GM12891 (cell line): ENCODE measurements at regions not wholly inside any gene's neighbourhood (a gene's known extent, or its start where the extent isn't known, plus 50 kb on each side); places are given as distances from the start of the nearest gene placed in this dataset.

Experiments used
- PAX5 ChIP-seq: IDR thresholded peaks from 2 replicates; pipeline ENCODE4 v1.6.1; 2011; ENCODE audit warnings: low read length, moderate library complexity, mild to moderate bottlenecking; ENCODE audit not compliant: insufficient read depth, severe bottlenecking
- POLR2A ChIP-seq: IDR thresholded peaks from 2 replicates; pipeline ENCODE4 v1.6.1; 2011; ENCODE audit warnings: low read depth, low read length, control low read depth
- POLR2AphosphoS5 ChIP-seq: IDR thresholded peaks from 2 replicates; pipeline ENCODE4 v1.6.1; 2011; ENCODE audit warnings: low read depth, low read length, control low read depth
- SPI1 ChIP-seq: IDR thresholded peaks from 2 replicates; pipeline ENCODE4 v1.6.1; 2011; ENCODE audit warnings: low read depth, low read length, control low read depth
- TAF1 ChIP-seq: IDR thresholded peaks from 2 replicates; pipeline ENCODE4 v1.6.1; 2011; ENCODE audit warnings: low read depth, low read length, control low read depth

DNA sequence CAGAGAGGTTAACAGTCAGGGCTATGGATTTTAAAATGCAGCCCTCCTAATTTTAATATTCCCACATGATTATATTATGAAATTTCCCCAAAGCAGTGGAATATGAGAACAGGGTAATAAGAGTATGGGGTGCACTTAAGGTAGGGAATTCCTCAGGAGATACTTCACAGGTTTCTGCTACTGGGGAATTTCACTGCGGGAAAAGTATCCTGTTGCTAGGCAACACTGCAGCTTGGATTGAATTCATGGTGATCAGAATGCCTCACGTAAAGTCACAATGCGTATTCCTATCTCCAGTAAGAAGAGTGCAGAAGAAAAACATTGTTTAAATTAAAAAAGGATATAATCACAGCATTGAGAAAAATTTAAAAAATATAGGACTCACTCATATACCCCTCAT is 398.1 kb upstream of the RPS6KA3 start:
- TF ChIP-seq TAF1: no peak
- no peak for TF ChIP-seq POLR2AphosphoS5
- no peak for TF ChIP-seq POLR2A
- no peak for TF ChIP-seq PAX5
- no peak for TF ChIP-seq SPI1
